Neural progenitor cell (in vitro differentiated cells): ENCODE measurements at regions not wholly inside any gene's neighbourhood (a gene's known extent, or its start where the extent isn't known, plus 50 kb on each side); places are given as distances from the start of the nearest gene placed in this dataset.
"Not testable (repeated sequence)": the region's sequence is repeated elsewhere in the genome, so short reads cannot be mapped to it uniquely, and the experiment has no call there.

Experiments used
- EZH2 ChIP-seq: fragments of 200-600 bp; sonication (generic); IDR thresholded peaks from 2 replicates; pipeline ENCODE4 v1.6.1; 2017; ENCODE audit warnings: antibody characterized with exemption, mild to moderate bottlenecking, moderate library complexity
- EZH2phosphoT487 ChIP-seq: fragments of 200-600 bp; sonication (generic); IDR thresholded peaks from 2 replicates; pipeline ENCODE4 v1.6.1; 2017; ENCODE audit warnings: antibody characterized with exemption
- TF ChIP-seq, protein P1 (sequence below): fragments of 200-600 bp; sonication (generic); IDR thresholded peaks from 2 replicates; pipeline ENCODE4 v1.5.1; 2017; ENCODE audit warnings: antibody characterized with exemption, mild to moderate bottlenecking

DNA sequence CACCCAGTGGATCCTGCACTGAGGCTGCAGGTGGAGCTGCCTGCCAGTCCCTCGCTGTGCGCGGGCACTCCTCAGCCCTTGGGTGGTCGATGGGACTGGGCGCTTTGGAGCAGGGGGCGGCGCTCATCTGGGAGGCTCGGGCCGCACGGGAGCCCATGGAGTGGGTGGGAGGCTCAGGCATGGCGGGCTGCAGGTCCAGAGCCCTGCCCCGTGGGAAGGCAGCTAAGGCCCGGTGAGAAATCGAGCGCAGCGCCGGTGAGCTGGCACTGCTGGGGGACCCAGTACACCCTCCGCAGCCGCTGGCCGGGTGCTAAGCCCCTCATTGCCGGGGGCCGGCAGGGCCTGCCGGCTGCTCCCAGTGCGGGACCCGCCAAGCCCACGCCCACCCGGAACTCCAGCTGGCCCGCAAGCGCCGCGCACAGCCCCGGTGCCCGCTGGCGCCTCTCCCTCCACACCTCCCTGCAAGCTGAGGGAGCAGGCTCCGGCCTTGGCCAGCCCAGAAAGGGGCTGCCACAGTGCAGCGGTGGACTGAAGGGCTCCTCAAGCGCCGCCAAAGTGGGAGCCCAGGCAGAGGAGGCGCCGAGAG lies 1636.5 kb downstream of the BRINP3 start:
- TF ChIP-seq, protein P1, sequence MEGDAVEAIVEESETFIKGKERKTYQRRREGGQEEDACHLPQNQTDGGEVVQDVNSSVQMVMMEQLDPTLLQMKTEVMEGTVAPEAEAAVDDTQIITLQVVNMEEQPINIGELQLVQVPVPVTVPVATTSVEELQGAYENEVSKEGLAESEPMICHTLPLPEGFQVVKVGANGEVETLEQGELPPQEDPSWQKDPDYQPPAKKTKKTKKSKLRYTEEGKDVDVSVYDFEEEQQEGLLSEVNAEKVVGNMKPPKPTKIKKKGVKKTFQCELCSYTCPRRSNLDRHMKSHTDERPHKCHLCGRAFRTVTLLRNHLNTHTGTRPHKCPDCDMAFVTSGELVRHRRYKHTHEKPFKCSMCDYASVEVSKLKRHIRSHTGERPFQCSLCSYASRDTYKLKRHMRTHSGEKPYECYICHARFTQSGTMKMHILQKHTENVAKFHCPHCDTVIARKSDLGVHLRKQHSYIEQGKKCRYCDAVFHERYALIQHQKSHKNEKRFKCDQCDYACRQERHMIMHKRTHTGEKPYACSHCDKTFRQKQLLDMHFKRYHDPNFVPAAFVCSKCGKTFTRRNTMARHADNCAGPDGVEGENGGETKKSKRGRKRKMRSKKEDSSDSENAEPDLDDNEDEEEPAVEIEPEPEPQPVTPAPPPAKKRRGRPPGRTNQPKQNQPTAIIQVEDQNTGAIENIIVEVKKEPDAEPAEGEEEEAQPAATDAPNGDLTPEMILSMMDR: not testable (repeated sequence)
- TF ChIP-seq EZH2, EZH2phosphoT487: not testable (repeated sequence)
